Adrenal gland (tissue), 9 donors: ENCODE measurements at regions not wholly inside any gene's neighbourhood (a gene's known extent, or its start where the extent isn't known, plus 50 kb on each side); places are given as distances from the start of the nearest gene placed in this dataset.
A peak's percentile ranks its signal among the peaks of the same experiment; 100 is the strongest.

Experiments
- DNase-seq, 7 donors: peaks; one replicate each; pipeline ENCODE4 v3.0.0-alpha.2; 2019 to 2020
- H3K27ac ChIP-seq, 5 donors: fragments of 200-600 bp; sonication (generic) in 4 of 5; 1 replicate in 3 of 5; 2 replicates in 2 of 5; pipeline versions ENCODE4 v1.5.1 to v1.8.0; 2016 to 2020; ENCODE audit warnings: mild to moderate bottlenecking in 1 of 5
- H3K27me3 ChIP-seq: fragments of 200-600 bp; 2 replicates; pipeline ENCODE4 v1.8.0; 2021
- H3K36me3 ChIP-seq, 2 donors: fragments of 200-600 bp; replicated peaks in 1 of 2; 1 replicate in 1 of 2; 2 replicates in 1 of 2; pipeline versions ENCODE4 v1.5.1 to v1.8.0; 2018 to 2022
- H3K4me1 ChIP-seq, 2 donors: fragments of 200-600 bp; replicated peaks in 1 of 2; 1 replicate in 1 of 2; 2 replicates in 1 of 2; pipeline versions ENCODE4 v1.5.1 to v1.8.0; 2018 to 2021
- H3K4me3 ChIP-seq, 4 donors: fragments of 200-600 bp; sonication (generic) in 3 of 4; one replicate each; pipeline ENCODE4 v1.5.1; 2016 to 2018
- H3K9me3 ChIP-seq, 3 donors: fragments of 200-600 bp; sonication (generic) in 1 of 3; replicated peaks in 1 of 3; 1 replicate in 2 of 3; 2 replicates in 1 of 3; pipeline versions ENCODE4 v1.5.1 to v1.8.0; 2016 to 2021
- POLR2A ChIP-seq, 2 donors: fragments of 450-650 bp; IDR thresholded peaks; one replicate each; pipeline ENCODE4 v1.6.1; 2017; ENCODE audit warnings: antibody characterized with exemption in 2 of 2, mild to moderate bottlenecking in 2 of 2, moderate library complexity in 1 of 2
- WGBS, 4 donors: extraction: QIAGEN DNeasy Blood & Tissue Kit in 2 of 4; methylation state at CpG; one replicate each; pipeline versions ENCODE4 v1.1.5 to v1.1.7; 2013 to 2017; 5-methylcytosine and 5-hydroxymethylcytosine counted together
- intact Hi-C, 2 donors: fragments of 100-400 bp; cut with DNase I; formaldehyde crosslinking; loops; one replicate each; pipeline versions ENCODE4 v1.14.1 to v1.15.0; 2022 to 2023
- TF ChIP-seq, protein P1 (sequence below), 6 experiments: fragments of 450-650 bp in 4 of 6; fragments of 200-600 bp in 2 of 6; sonication (generic) in 1 of 6; IDR thresholded peaks; 1 replicate in 5 of 6; 2 replicates in 1 of 6; pipeline versions ENCODE4 v1.5.1 to v1.8.0; 2016 to 2021; ENCODE audit warnings: antibody characterized with exemption in 6 of 6, mild to moderate bottlenecking in 2 of 6, moderate library complexity in 1 of 6
- donor health status: healthy with polysubstance abuse.
- donor health status: Bipolar disorder and iron deficiency.
- donor health status: DM: yes; HTN: yes; CAD: no.
- donor health status: DM: no; HTN: no; CAD: no.
- donor health status: DM: no; HTN: no; CAD: no.

DNA sequence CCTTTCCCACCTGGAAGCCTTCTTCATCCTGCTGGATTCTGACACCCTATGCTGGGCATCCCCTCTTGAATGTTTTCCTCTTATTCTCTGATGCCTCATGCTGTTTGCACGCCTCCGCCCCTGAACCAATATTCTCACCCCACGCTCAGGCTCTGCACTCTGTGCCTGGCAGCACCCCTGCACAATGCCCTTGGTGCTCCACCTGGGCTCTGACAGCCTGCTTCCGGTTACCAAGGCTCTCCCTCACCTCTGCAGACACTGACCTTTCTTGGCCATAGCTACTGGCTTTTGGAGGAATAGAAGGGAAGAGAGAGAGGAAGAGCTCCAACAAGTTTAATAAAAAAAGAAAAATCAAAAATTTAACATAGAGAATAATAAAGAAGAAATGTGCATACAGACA, 108.7 kb upstream of the SHB start:
- DNase-seq: no peak
- no peaks in the 10 kb centered on the region for H3K4me1 ChIP-seq
- 76 to 90% (median 80%) methylated on average over 4 of the region's 4 CpGs for WGBS, 4 donors
- no peaks in the 10 kb centered on the region for H3K36me3 ChIP-seq
- no peak overlapping the region for H3K27ac ChIP-seq
- no peaks in the 10 kb centered on the region for H3K27me3 ChIP-seq
- no peak overlapping the region for H3K4me3 ChIP-seq
- H3K9me3 ChIP-seq: no peaks in the 10 kb centered on the region
- no peak for TF ChIP-seq POLR2A (IDR thresholded peaks at IDR 0.05)
- TF ChIP-seq, protein P1, sequence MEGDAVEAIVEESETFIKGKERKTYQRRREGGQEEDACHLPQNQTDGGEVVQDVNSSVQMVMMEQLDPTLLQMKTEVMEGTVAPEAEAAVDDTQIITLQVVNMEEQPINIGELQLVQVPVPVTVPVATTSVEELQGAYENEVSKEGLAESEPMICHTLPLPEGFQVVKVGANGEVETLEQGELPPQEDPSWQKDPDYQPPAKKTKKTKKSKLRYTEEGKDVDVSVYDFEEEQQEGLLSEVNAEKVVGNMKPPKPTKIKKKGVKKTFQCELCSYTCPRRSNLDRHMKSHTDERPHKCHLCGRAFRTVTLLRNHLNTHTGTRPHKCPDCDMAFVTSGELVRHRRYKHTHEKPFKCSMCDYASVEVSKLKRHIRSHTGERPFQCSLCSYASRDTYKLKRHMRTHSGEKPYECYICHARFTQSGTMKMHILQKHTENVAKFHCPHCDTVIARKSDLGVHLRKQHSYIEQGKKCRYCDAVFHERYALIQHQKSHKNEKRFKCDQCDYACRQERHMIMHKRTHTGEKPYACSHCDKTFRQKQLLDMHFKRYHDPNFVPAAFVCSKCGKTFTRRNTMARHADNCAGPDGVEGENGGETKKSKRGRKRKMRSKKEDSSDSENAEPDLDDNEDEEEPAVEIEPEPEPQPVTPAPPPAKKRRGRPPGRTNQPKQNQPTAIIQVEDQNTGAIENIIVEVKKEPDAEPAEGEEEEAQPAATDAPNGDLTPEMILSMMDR (IDR thresholded peaks at IDR 0.05): no peak
- intact Hi-C loops: no loop called here

DNA sequence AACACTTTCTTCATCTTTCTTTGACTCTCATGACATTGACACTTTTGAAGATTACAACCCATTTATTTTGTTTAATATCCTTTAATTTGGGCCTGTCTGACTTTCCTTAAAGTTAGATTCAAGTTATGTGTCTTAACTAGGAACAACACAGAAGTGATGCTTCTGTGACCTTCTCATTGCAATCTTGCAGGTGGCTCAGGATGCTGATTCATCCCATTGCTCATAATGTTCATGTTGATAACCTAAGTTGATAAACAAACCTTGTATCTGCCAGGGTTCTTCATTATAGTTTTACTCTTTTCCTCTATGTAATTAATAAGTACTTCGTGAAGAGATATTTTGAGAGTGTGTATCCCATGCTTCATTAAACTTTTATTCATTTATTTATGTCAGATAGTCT, 107.2 kb upstream of the SHB start:
- H3K27ac ChIP-seq: no peak overlapping the region
- intact Hi-C loops: no loop called here
- no peaks in the 10 kb centered on the region for H3K36me3 ChIP-seq
- peak in 1 of 7 donors; percentile 13 for DNase-seq
- H3K4me3 ChIP-seq: no peak overlapping the region
- H3K4me1 ChIP-seq: no peaks in the 10 kb centered on the region
- H3K9me3 ChIP-seq: no peaks in the 10 kb centered on the region
- TF ChIP-seq POLR2A (IDR thresholded peaks at IDR 0.05): no peak
- TF ChIP-seq, protein P1 (IDR thresholded peaks at IDR 0.05): no peak
- H3K27me3 ChIP-seq: no peaks in the 10 kb centered on the region
- WGBS, 4 donors: 61 to 81% (median 75%) methylated on average over 1 of the region's 1 CpG

DNA sequence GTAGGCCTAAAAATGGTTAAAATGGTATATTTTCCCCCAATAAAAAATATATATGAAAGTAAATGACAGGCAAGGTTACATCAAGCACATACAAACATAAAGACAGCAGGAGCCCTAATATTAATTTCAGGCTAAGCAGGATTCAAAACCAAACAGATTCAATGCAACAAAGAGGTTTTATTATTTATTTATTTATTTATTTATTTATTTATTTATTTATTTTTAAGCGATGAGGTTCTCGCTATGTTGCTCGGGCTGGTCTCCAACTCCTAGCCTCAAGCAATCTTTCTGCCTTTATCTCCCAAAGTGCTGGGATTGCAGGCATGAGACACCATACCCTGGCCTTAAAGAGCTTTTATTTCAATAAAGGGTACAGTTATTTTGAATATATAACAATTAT, 106.4 kb upstream of the SHB start:
- Histone ChIP-seq H3K4me3 (no peak overlapping the region), H3K27ac (no peak overlapping the region), H3K4me1 (no peaks in the 10 kb centered on the region), H3K36me3 (no peaks in the 10 kb centered on the region), H3K27me3 (no peaks in the 10 kb centered on the region), H3K9me3 (no peaks in the 10 kb centered on the region)
- 95 to 99% (median 97%) methylated on average over 3 of the region's 3 CpGs for WGBS, 4 donors
- intact Hi-C loops: no loop called here
- TF ChIP-seq POLR2A (IDR thresholded peaks at IDR 0.05): no peak
- TF ChIP-seq, protein P1 (IDR thresholded peaks at IDR 0.05): no peak
- no peak for DNase-seq

DNA sequence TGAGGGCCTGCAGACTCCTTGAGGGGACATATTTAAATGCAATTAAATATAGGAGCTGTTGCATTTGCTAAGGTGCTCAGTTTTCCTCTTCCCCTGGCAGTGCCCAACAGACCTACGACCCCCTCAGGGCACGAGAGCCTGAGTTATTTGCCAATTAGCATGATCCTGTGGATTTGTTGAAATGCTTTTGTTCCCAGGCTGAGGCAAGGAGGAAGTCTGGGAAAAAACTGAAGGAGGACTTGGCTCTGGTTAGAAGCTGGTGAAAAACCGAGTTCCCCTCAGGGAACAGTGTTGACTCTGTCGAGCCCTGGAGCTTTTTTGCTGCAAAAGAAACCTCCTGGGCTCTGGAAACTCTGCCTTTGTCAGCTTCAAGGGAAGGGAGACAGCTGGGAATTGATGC, 103.6 kb upstream of the SHB start:
- Histone ChIP-seq H3K4me3 (no peak overlapping the region), H3K36me3 (no peaks in the 10 kb centered on the region), H3K27me3 (no peaks in the 10 kb centered on the region), H3K9me3 (no peaks in the 10 kb centered on the region), H3K4me1 (no peaks in the 10 kb centered on the region), H3K27ac (no peak overlapping the region)
- peak in 1 of 7 donors; percentile 20 for DNase-seq
- 46 to 77% (median 59%) methylated on average over 4 of the region's 4 CpGs for WGBS, 4 donors
- intact Hi-C loops: no loop called here
- TF ChIP-seq, protein P1 (IDR thresholded peaks at IDR 0.05): no peak
- no peak for TF ChIP-seq POLR2A (IDR thresholded peaks at IDR 0.05)
